ENCODE measurements at regions not wholly inside any gene's neighbourhood (a gene's known extent, or its start where the extent isn't known, plus 50 kb on each side); places are given as distances from the start of the nearest gene placed in this dataset.

DNA sequence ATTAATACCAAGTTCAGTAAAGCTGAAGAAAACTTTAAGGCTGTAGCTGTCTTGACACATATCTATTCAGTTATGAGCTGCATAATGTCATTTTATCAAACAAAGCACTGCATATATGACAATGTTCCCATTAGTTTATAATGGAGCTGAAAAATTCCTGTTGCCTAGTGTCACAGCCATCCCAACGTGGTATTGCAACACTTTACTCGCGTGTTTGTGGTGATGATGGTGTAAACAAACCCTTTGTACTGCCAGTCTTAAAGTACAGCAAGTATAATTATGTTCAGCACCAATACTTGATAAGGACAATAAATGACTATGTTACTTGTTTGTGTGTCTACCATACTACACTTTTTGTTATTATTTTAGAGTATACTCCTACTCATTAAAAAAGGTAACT lies 1415.6 kb upstream of the PCDH7 start:
- no peak for TF ChIP-seq POLR2AphosphoS5 (IDR thresholded peaks at IDR 0.05; ENCODE audit: borderline replicate concordance, low read depth, low read length)
- no peak for TF ChIP-seq EZH2 (IDR thresholded peaks at IDR 0.05)
